GM23338 (cell line): ENCODE measurements at regions not wholly inside any gene's neighbourhood (a gene's known extent, or its start where the extent isn't known, plus 50 kb on each side); places are given as distances from the start of the nearest gene placed in this dataset.
"Not testable (repeated sequence)": the region's sequence is repeated elsewhere in the genome, so short reads cannot be mapped to it uniquely, and the experiment has no call there.

Source experiments
- CREB1 ChIP-seq: fragments of 250-450 bp; sonication (Bioruptor Pico); IDR thresholded peaks from 2 replicates; pipeline ENCODE4 v1.5.0; 2020; ENCODE audit warnings: low read depth, mild to moderate bottlenecking, moderate library complexity
- CTCF ChIP-seq, 2 experiments: fragments of 200-600 bp in 1 of 2; sonication (generic) in 1 of 2; conservative IDR thresholded peaks; 2 replicates each; pipeline versions ENCODE4 v1.5.1 to v1.6.1; 2016 to 2017; ENCODE audit warnings: antibody characterized with exemption in 2 of 2, low read depth in 2 of 2, mild to moderate bottlenecking in 2 of 2, moderate library complexity in 1 of 2
- ETS1 ChIP-seq: IDR thresholded peaks from 2 replicates; pipeline ENCODE4 v1.6.1; 2016; ENCODE audit warnings: antibody characterized with exemption
- EZH2 ChIP-seq: fragments of 200-600 bp; sonication (generic); IDR thresholded peaks from one replicate; pipeline ENCODE4 v1.8.0; 2017; ENCODE audit warnings: antibody characterized with exemption, mild to moderate bottlenecking, low read depth; ENCODE audit not compliant: unreplicated experiment
- EZH2phosphoT487 ChIP-seq: fragments of 200-600 bp; sonication (generic); IDR thresholded peaks from one replicate; pipeline ENCODE4 v1.8.1; 2018; ENCODE audit warnings: antibody characterized with exemption; ENCODE audit not compliant: unreplicated experiment
- JUNB ChIP-seq: IDR thresholded peaks from one replicate; pipeline ENCODE4 v1.6.1; 2016; ENCODE audit warnings: antibody characterized with exemption; ENCODE audit not compliant: unreplicated experiment
- NANOG ChIP-seq: IDR thresholded peaks from 2 replicates; pipeline ENCODE4 v1.6.1; 2016; ENCODE audit warnings: antibody characterized with exemption, borderline replicate concordance
- POLR2AphosphoS5 ChIP-seq: IDR thresholded peaks from 2 replicates; pipeline ENCODE4 v1.6.1; 2016; ENCODE audit warnings: antibody characterized with exemption, low read depth
- REST ChIP-seq: IDR thresholded peaks from one replicate; pipeline ENCODE4 v1.6.1; 2018; ENCODE audit warnings: antibody characterized with exemption; ENCODE audit not compliant: unreplicated experiment
- STAT1 ChIP-seq: IDR thresholded peaks from one replicate; pipeline ENCODE4 v1.6.1; 2016; ENCODE audit warnings: antibody characterized with exemption; ENCODE audit not compliant: unreplicated experiment
- TF ChIP-seq, protein P1 (sequence below): fragments of 250-450 bp; sonication (Bioruptor Pico); IDR thresholded peaks from 2 replicates; pipeline ENCODE4 v1.5.0; 2020; ENCODE audit warnings: mild to moderate bottlenecking, moderate library complexity

GRCh38 chr7:28891876-28892234 lies 66.3 kb downstream of the TRIL start:
- TF ChIP-seq CTCF (conservative IDR thresholded peaks at IDR 0.05; ENCODE audit: low read depth in 2 of 2); REST; POLR2AphosphoS5; EZH2; CREB1; EZH2phosphoT487; NANOG; JUNB; STAT1; ETS1: not testable (repeated sequence)
- TF ChIP-seq, protein P1, sequence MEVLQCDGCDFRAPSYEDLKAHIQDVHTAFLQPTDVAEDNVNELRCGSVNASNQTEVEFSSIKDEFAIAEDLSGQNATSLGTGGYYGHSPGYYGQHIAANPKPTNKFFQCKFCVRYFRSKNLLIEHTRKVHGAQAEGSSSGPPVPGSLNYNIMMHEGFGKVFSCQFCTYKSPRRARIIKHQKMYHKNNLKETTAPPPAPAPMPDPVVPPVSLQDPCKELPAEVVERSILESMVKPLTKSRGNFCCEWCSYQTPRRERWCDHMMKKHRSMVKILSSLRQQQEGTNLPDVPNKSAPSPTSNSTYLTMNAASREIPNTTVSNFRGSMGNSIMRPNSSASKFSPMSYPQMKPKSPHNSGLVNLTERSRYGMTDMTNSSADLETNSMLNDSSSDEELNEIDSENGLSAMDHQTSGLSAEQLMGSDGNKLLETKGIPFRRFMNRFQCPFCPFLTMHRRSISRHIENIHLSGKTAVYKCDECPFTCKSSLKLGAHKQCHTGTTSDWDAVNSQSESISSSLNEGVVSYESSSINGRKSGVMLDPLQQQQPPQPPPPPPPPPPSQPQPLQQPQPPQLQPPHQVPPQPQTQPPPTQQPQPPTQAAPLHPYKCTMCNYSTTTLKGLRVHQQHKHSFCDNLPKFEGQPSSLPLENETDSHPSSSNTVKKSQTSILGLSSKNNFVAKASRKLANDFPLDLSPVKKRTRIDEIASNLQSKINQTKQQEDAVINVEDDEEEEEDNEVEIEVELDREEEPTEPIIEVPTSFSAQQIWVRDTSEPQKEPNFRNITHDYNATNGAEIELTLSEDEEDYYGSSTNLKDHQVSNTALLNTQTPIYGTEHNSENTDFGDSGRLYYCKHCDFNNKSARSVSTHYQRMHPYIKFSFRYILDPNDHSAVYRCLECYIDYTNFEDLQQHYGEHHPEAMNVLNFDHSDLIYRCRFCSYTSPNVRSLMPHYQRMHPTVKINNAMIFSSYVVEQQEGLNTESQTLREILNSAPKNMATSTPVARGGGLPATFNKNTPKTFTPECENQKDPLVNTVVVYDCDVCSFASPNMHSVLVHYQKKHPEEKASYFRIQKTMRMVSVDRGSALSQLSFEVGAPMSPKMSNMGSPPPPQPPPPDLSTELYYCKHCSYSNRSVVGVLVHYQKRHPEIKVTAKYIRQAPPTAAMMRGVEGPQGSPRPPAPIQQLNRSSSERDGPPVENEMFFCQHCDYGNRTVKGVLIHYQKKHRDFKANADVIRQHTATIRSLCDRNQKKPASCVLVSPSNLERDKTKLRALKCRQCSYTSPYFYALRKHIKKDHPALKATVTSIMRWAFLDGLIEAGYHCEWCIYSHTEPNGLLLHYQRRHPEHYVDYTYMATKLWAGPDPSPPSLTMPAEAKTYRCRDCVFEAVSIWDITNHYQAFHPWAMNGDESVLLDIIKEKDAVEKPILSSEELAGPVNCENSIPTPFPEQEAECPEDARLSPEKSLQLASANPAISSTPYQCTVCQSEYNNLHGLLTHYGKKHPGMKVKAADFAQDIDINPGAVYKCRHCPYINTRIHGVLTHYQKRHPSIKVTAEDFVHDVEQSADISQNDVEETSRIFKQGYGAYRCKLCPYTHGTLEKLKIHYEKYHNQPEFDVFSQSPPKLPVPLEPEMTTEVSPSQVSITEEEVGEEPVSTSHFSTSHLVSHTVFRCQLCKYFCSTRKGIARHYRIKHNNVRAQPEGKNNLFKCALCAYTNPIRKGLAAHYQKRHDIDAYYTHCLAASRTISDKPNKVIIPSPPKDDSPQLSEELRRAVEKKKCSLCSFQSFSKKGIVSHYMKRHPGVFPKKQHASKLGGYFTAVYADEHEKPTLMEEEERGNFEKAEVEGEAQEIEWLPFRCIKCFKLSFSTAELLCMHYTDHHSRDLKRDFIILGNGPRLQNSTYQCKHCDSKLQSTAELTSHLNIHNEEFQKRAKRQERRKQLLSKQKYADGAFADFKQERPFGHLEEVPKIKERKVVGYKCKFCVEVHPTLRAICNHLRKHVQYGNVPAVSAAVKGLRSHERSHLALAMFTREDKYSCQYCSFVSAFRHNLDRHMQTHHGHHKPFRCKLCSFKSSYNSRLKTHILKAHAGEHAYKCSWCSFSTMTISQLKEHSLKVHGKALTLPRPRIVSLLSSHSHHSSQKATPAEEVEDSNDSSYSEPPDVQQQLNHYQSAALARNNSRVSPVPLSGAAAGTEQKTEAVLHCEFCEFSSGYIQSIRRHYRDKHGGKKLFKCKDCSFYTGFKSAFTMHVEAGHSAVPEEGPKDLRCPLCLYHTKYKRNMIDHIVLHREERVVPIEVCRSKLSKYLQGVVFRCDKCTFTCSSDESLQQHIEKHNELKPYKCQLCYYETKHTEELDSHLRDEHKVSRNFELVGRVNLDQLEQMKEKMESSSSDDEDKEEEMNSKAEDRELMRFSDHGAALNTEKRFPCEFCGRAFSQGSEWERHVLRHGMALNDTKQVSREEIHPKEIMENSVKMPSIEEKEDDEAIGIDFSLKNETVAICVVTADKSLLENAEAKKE (CRISPR knock-in tag): not testable (repeated sequence)
